NB4 (cell line): ENCODE measurements at regions not wholly inside any gene's neighbourhood (a gene's known extent, or its start where the extent isn't known, plus 50 kb on each side); places are given as distances from the start of the nearest gene placed in this dataset.

Experiments used
- DNase-seq: peaks from one replicate; pipeline ENCODE4 v3.0.0; 2010; ENCODE audit warnings: low read depth
- H3K4me3 ChIP-seq: one replicate; pipeline ENCODE4 v1.5.1; 2011; ENCODE audit warnings: mild to moderate bottlenecking, low read depth, low read length, moderate library complexity
- MYC ChIP-seq: IDR thresholded peaks from 2 replicates; pipeline ENCODE4 v1.6.1; 2011; ENCODE audit warnings: low read depth, low read length
- POLR2A ChIP-seq: IDR thresholded peaks from 2 replicates; pipeline ENCODE4 v1.6.1; 2011; ENCODE audit warnings: mild to moderate bottlenecking; ENCODE audit not compliant: insufficient read length; ENCODE audit errors: extremely low read depth
- TF ChIP-seq, protein P1 (sequence below): IDR thresholded peaks from one replicate; pipeline ENCODE4 v1.5.1; 2012; ENCODE audit warnings: low read depth, low read length
- TF ChIP-seq, protein P2 (sequence below): IDR thresholded peaks from 2 replicates; pipeline ENCODE4 v1.6.1; 2011; ENCODE audit warnings: low read depth, low read length

DNA sequence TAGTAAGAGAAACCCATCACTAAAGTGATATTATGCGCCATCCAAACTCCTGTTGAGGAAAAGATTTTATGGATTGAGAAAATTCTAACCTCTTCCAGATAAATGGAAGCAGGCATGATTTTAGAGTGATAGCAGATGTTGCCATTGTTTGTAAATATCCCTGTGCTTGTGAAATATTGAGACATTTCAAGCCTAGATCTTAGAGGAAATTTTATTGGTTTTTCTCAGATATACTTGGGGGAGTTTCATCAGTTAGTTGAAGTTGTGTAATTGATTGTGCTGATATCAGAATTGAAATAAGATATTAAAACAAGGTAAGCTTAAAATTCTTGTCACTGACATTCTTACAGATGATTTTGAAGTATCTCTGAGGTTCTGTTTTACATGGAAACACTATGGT is 390.9 kb upstream of the FANCL start:
- no peak overlapping the region for H3K4me3 ChIP-seq
- TF ChIP-seq, protein P1, sequence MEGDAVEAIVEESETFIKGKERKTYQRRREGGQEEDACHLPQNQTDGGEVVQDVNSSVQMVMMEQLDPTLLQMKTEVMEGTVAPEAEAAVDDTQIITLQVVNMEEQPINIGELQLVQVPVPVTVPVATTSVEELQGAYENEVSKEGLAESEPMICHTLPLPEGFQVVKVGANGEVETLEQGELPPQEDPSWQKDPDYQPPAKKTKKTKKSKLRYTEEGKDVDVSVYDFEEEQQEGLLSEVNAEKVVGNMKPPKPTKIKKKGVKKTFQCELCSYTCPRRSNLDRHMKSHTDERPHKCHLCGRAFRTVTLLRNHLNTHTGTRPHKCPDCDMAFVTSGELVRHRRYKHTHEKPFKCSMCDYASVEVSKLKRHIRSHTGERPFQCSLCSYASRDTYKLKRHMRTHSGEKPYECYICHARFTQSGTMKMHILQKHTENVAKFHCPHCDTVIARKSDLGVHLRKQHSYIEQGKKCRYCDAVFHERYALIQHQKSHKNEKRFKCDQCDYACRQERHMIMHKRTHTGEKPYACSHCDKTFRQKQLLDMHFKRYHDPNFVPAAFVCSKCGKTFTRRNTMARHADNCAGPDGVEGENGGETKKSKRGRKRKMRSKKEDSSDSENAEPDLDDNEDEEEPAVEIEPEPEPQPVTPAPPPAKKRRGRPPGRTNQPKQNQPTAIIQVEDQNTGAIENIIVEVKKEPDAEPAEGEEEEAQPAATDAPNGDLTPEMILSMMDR = no peak
- no peak for TF ChIP-seq MYC
- DNase-seq = no peak

DNA sequence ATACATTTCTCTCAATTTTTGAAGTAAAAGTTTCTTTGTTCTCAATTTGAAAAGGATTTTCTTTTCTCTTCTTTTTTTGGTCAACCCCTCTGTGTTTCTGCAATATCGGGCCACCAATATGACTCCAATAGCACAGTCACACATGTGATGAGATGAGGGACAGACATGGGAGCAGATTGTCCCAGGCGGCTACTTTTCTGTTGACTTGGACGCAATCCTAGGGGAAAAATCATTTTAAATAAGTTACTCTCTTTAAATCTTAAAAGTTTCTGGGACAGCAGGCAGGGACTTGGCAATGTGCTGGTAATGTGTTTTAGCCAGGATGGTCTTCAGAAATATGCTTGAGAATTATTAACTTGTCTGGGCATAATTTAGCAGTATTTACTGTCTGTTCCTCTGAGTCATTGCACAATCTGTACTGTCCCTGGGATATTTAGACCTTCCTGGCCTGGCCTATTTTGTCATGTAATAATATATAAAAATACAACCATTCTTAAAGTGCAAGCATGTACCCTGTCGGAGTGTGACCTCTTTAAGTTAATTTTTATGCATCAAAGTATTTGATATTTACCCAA is 388.5 kb upstream of the FANCL start:
- no peak overlapping the region for H3K4me3 ChIP-seq
- no peak for DNase-seq
- TF ChIP-seq MYC (no peak), POLR2A (no peak)
- TF ChIP-seq, protein P1 = no peak
- TF ChIP-seq, protein P2, sequence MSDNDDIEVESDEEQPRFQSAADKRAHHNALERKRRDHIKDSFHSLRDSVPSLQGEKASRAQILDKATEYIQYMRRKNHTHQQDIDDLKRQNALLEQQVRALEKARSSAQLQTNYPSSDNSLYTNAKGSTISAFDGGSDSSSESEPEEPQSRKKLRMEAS = no peak

DNA sequence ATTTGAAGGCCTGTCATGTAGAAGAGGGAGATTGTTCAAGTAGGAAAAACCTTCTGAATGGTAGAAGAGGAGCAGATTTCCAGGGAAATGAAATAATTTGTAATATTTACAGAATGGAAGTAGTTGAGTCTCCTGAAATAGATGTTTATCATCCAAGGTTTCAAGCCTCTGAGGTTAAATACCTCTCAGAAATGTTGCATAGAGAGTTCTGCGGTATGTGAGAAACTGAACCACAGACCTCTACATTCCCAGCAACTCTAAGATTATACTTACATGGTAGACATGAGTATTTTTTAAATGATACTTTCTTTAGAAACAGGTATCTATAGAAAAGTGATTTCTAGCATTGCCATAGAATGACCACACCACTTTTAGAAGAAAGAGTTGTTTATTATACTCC is 379.8 kb upstream of the FANCL start:
- DNase-seq = no peak
- no peak overlapping the region for H3K4me3 ChIP-seq
- TF ChIP-seq MYC = no peak
- TF ChIP-seq POLR2A = no peak
- TF ChIP-seq, protein P1 = no peak
- TF ChIP-seq, protein P2 = no peak

DNA sequence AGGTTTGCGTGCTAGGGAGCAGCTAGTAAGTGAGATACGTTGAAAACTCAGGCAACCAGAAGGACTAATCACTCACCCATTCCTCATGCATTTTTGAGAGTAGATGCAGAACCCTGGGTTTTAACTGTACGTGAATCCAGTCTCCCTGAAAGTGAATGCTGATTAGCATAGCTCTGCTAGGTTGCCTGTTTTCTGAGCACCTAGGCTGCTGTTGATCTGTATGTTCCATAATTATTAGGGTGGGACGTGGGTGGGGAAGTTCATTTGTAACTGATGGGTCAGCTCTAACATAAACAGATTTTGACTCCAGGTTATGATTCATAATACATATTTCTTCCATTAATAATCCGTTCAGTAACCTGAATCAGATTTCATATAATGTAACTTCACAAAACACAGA is 379.0 kb upstream of the FANCL start:
- no peak for DNase-seq
- TF ChIP-seq MYC (no peak), POLR2A (no peak)
- TF ChIP-seq, protein P2 = no peak
- TF ChIP-seq, protein P1 = no peak
- H3K4me3 ChIP-seq = no peak overlapping the region

DNA sequence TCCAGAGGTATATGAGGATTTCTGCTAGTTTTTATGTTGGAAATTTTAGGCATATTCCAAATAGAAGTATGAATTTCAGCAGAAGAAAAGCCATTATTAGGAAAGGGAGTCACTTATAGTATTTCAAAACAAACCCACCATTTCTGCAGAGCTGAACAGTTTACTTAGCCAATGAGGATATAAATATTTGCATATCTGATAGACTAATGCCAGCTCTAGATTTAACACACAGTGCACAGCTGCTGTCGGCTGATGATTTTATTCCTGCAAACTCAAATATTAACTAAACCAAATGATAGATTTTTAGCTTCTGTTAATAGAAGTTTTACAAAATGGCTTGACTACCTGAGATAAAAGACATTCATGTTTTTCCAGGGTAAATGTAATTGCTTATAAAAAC is 375.8 kb upstream of the FANCL start:
- TF ChIP-seq MYC (no peak), POLR2A (no peak)
- TF ChIP-seq, protein P1 = no peak
- TF ChIP-seq, protein P2 = no peak
- H3K4me3 ChIP-seq = no peak overlapping the region
- no peak for DNase-seq

DNA sequence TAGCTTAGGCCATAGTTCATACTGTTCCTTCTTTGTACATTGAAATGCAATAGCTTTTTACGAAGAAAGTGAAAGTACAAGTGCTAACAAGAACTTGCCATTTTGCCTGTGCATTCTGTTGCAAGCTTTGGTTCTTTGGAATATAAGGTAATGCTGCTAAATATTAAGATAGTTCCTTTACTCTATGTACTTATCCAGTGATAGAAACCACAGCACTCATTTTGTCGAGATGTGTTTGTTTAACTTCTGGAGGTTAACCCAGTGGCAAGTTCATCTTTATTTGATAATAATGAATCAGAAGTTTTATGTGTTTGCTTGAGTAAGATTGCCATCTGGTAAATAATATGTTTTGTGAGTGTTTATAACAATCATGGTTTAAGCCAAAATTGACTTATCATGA is 373.1 kb upstream of the FANCL start:
- no peak for DNase-seq
- TF ChIP-seq, protein P2 = no peak
- TF ChIP-seq POLR2A (no peak), MYC (no peak)
- TF ChIP-seq, protein P1 = no peak
- no peak overlapping the region for H3K4me3 ChIP-seq
